Adrenal gland (tissue), 5 donors: ENCODE measurements at regions not wholly inside any gene's neighbourhood (a gene's known extent, or its start where the extent isn't known, plus 50 kb on each side); places are given as distances from the start of the nearest gene placed in this dataset.

Source experiments
- CTCF ChIP-seq, 6 experiments: fragments of 450-650 bp in 4 of 6; fragments of 200-600 bp in 2 of 6; sonication (generic) in 1 of 6; IDR thresholded peaks; 1 replicate in 5 of 6; 2 replicates in 1 of 6; pipeline versions ENCODE4 v1.5.1 to v1.8.0; 2016 to 2021; ENCODE audit warnings: antibody characterized with exemption in 6 of 6, mild to moderate bottlenecking in 2 of 6, moderate library complexity in 1 of 6
- POLR2A ChIP-seq, 2 donors: fragments of 450-650 bp; IDR thresholded peaks; one replicate each; pipeline ENCODE4 v1.6.1; 2017; ENCODE audit warnings: antibody characterized with exemption in 2 of 2, mild to moderate bottlenecking in 2 of 2, moderate library complexity in 1 of 2
- donor health status: DM: no; HTN: no; CAD: no.

- no peak for TF ChIP-seq CTCF (IDR thresholded peaks at IDR 0.05)
- TF ChIP-seq POLR2A (IDR thresholded peaks at IDR 0.05) = no peak
Measured at GRCh38 chr6:48206091-48206490, 95.1 kb upstream of the PTCHD4 start.
